ENCODE measurements at regions not wholly inside any gene's neighbourhood (a gene's known extent, or its start where the extent isn't known, plus 50 kb on each side); places are given as distances from the start of the nearest gene placed in this dataset.

DNA sequence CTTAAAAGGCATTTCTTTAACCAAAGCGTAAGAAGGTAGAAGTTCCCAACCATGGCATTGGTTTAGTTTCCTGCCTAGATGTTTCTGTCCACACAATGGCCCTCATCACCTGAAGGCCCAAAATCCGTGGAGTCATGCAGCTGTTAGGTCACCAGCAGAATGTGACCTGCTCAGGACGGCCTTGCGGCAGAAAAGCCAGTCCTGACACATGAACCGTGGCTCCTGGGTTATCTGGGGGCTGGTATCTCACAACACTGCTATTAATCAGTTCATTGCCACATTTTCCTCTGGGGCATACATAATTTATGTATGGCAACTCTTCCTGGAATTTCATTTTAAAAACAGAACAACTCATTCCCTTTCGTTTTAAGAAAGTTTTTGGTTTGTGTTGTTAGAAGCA is 278.4 kb downstream of the ATPSCKMT start:
- H3K79me1 ChIP-seq (ENCODE audit: insufficient read depth, low read depth, low read length, poor library complexity, severe bottlenecking) = no peaks in the 10 kb centered on the region
- no CpG with 5 or more reads among the region's 6 CpGs for WGBS (ENCODE audit: extremely low coverage, insufficient read length, low lambda C conversion rate)
- H3K4ac ChIP-seq (ENCODE audit: low read depth, low read length) = no peak overlapping the region
- no peaks in the 10 kb centered on the region for H3K27me3 ChIP-seq (ENCODE audit: insufficient read depth, low read length)
- H3K9ac ChIP-seq (ENCODE audit: extremely low read depth, insufficient read length, low read length) = no peak overlapping the region
- no peak overlapping the region for H2BK5ac ChIP-seq (ENCODE audit: insufficient read length, low read length)
- no peak overlapping the region for H2AK5ac ChIP-seq (ENCODE audit: insufficient read length, low read length)
- no peaks in the 10 kb centered on the region for H4K20me1 ChIP-seq (ENCODE audit: control insufficient read depth, insufficient read depth, insufficient read length)
- Mint-ChIP-seq H3K9me3 (peaks cover 0 to 11% of the 10 kb centered on the region in 2 experiments; a peak in 4 of 5 replicates), H3K4me3 (no peak overlapping the region), H3K36me3 (ENCODE audit: insufficient read depth in 1 of 3, low read depth in 3 of 3) (no peaks in the 10 kb centered on the region; a peak in 2 of 7 replicates), H3K27me3 (ENCODE audit: low read depth) (no peaks in the 10 kb centered on the region), H3K27ac (peak overlapping the region in 2 of 3 experiments; percentile 10 to 13; a peak in 2 of 7 replicates), H3K4me1 (no peaks in the 10 kb centered on the region)
- no peak overlapping the region for H2AFZ ChIP-seq (ENCODE audit: low read length)
- TF ChIP-seq, protein P1, sequence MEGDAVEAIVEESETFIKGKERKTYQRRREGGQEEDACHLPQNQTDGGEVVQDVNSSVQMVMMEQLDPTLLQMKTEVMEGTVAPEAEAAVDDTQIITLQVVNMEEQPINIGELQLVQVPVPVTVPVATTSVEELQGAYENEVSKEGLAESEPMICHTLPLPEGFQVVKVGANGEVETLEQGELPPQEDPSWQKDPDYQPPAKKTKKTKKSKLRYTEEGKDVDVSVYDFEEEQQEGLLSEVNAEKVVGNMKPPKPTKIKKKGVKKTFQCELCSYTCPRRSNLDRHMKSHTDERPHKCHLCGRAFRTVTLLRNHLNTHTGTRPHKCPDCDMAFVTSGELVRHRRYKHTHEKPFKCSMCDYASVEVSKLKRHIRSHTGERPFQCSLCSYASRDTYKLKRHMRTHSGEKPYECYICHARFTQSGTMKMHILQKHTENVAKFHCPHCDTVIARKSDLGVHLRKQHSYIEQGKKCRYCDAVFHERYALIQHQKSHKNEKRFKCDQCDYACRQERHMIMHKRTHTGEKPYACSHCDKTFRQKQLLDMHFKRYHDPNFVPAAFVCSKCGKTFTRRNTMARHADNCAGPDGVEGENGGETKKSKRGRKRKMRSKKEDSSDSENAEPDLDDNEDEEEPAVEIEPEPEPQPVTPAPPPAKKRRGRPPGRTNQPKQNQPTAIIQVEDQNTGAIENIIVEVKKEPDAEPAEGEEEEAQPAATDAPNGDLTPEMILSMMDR (conservative IDR thresholded peaks at IDR 0.05) = no peak
- no peak for DNase-seq
- H2BK15ac ChIP-seq (ENCODE audit: low read depth, low read length) = no peak overlapping the region
- no peak overlapping the region for H2BK12ac ChIP-seq (ENCODE audit: insufficient read length, low read depth, low read length)
- no peak overlapping the region for H3T11ph ChIP-seq (ENCODE audit: low read length)
- no peak overlapping the region for H2BK120ac ChIP-seq (ENCODE audit: low read depth, low read length, poor library complexity, severe bottlenecking)
- no peaks in the 10 kb centered on the region for H3K4me1 ChIP-seq (ENCODE audit: insufficient read depth, low read length)
- no peaks in the 10 kb centered on the region for H3K23me2 ChIP-seq (ENCODE audit: insufficient read length, low read depth, low read length, poor library complexity, severe bottlenecking)
- no peak overlapping the region for H4K91ac ChIP-seq (ENCODE audit: insufficient read length, low read depth, low read length)
- H3K4me2 ChIP-seq (ENCODE audit: insufficient read depth, insufficient read length, low read length) = no peak overlapping the region
- no peaks in the 10 kb centered on the region for H3K9me3 ChIP-seq (ENCODE audit: control insufficient read depth, low read depth, low read length)
- no peak overlapping the region for H3K23ac ChIP-seq (ENCODE audit: insufficient read length, low read depth, low read length)
- H3K27ac ChIP-seq (ENCODE audit: insufficient read length, low read depth, low read length) = no peak overlapping the region
- H3K14ac ChIP-seq (ENCODE audit: insufficient read depth, low read length) = no peak overlapping the region
- no peaks in the 10 kb centered on the region for H3K79me2 ChIP-seq (ENCODE audit: insufficient read depth, low read length)
- no peak overlapping the region for H3K18ac ChIP-seq (ENCODE audit: insufficient read length, low read depth, low read length)
- no peak overlapping the region for H3K56ac ChIP-seq (ENCODE audit: insufficient read length, low read depth, low read length)
- no peak overlapping the region for H4K8ac ChIP-seq (replicated peaks; ENCODE audit: insufficient read length, low read depth, low read length)
- H2BK20ac ChIP-seq (ENCODE audit: low read depth, low read length, poor library complexity, severe bottlenecking) = no peak overlapping the region
- no peak overlapping the region for H4K5ac ChIP-seq (ENCODE audit: insufficient read length, low read depth, low read length)
